ENCODE measurements at regions not wholly inside any gene's neighbourhood (a gene's known extent, or its start where the extent isn't known, plus 50 kb on each side); places are given as distances from the start of the nearest gene placed in this dataset.

DNA sequence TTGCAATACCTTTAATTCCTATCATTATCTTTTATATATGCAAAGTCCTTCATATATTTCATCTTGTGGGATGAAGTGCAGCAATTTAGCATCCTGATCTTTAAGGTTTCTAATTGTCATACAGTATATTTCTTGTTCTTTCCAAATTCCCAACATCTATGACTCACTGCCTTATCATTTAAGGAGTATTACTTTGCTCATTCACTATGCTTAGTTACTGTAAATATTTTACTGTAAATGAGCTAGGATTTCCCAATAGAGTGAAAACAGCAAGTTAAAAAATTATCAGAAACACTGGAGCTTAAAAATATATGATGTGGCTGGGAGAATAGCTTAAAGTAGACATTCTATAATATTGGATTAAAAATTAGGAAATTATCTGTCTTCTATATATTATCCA lies 69.9 kb downstream of the SLITRK6 start:
- no peak for TF ChIP-seq POLR2A (IDR thresholded peaks at IDR 0.05)
- TF ChIP-seq, protein P1, sequence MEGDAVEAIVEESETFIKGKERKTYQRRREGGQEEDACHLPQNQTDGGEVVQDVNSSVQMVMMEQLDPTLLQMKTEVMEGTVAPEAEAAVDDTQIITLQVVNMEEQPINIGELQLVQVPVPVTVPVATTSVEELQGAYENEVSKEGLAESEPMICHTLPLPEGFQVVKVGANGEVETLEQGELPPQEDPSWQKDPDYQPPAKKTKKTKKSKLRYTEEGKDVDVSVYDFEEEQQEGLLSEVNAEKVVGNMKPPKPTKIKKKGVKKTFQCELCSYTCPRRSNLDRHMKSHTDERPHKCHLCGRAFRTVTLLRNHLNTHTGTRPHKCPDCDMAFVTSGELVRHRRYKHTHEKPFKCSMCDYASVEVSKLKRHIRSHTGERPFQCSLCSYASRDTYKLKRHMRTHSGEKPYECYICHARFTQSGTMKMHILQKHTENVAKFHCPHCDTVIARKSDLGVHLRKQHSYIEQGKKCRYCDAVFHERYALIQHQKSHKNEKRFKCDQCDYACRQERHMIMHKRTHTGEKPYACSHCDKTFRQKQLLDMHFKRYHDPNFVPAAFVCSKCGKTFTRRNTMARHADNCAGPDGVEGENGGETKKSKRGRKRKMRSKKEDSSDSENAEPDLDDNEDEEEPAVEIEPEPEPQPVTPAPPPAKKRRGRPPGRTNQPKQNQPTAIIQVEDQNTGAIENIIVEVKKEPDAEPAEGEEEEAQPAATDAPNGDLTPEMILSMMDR (IDR thresholded peaks at IDR 0.05): no peak

Measured in tibial nerve (tissue), 3 donors.